Pancreas (tissue), 10 donors: ENCODE measurements at regions not wholly inside any gene's neighbourhood (a gene's known extent, or its start where the extent isn't known, plus 50 kb on each side); places are given as distances from the start of the nearest gene placed in this dataset.
A peak's percentile ranks its signal among the peaks of the same experiment; 100 is the strongest.

ENCODE experiments used
- ATAC-seq, 4 donors: fragments of 200-7000 bp; cut with Tn5 transposase; one replicate each; pipeline versions ENCODE4 v1.8.0 to v1.9.1; 2020; ENCODE audit warnings: mild to moderate bottlenecking in 4 of 4, moderate library complexity in 4 of 4
- DNase-seq, 6 donors: peaks; one replicate each; pipeline ENCODE4 v3.0.0-alpha.2; 2020
- FAIRE-seq: peaks from 2 replicates; lab custom pipeline; 2012; peaks lifted over from hg19 to GRCh38; lab: Jason Lieb, UNC
- H3K27ac ChIP-seq, 4 donors: fragments of 200-600 bp; sonication (generic); 1 replicate in 3 of 4; 2 replicates in 1 of 4; pipeline versions ENCODE4 v1.5.0 to v1.8.0; 2020
- H3K27me3 ChIP-seq, 4 donors: fragments of 200-600 bp; one replicate each; pipeline ENCODE4 v1.8.0; 2021
- H3K36me3 ChIP-seq, 3 donors: fragments of 200-600 bp; sonication (generic) in 1 of 3; one replicate each; pipeline versions ENCODE4 v1.5.0 to v1.8.0; 2020 to 2021
- H3K4me1 ChIP-seq, 3 donors: fragments of 200-600 bp; one replicate each; pipeline ENCODE4 v1.8.0; 2021
- H3K4me3 ChIP-seq, 4 donors: fragments of 200-600 bp; sonication (generic) in 2 of 4; one replicate each; pipeline versions ENCODE4 v1.5.0 to v1.8.0; 2020 to 2021
- H3K9me3 ChIP-seq, 4 donors: fragments of 200-600 bp; one replicate each; pipeline ENCODE4 v1.8.0; 2021
- WGBS, 2 donors: extraction: QIAGEN DNeasy Blood & Tissue Kit; methylation state at CpG; one replicate each; pipeline ENCODE4 v1.1.7; 2013; 5-methylcytosine and 5-hydroxymethylcytosine counted together
- intact Hi-C, 3 donors: fragments of 100-400 bp; cut with DNase I; formaldehyde crosslinking; loops; one replicate each; pipeline versions ENCODE4 v1.11.1 to v1.14.2; 2022
- TF ChIP-seq, protein P1 (sequence below), 4 donors: fragments of 200-600 bp; sonication (generic) in 3 of 4; IDR thresholded peaks; one replicate each; pipeline versions ENCODE4 v1.5.0 to v1.8.0; 2021; ENCODE audit warnings: antibody characterized with exemption in 4 of 4
- donor health status: healthy with polysubstance abuse.
- donor health status: DM: no; HTN: no; CAD: no; lungs with moderate emphysema.
- donor health status: DM: no; HTN: no; CAD: no.
- donor health status: control.
- donor health status: control.
- donor health status: Bipolar disorder and iron deficiency.
- donor health status: DM: yes; HTN: yes; CAD: no.
- donor health status: DM: no; HTN: no; CAD: no.
- donor health status: DM: no; HTN: no; CAD: no.
- donor health status: DM: yes; HTN: yes; CAD: no.

- FAIRE-seq, result no peak
- TF ChIP-seq, protein P1, sequence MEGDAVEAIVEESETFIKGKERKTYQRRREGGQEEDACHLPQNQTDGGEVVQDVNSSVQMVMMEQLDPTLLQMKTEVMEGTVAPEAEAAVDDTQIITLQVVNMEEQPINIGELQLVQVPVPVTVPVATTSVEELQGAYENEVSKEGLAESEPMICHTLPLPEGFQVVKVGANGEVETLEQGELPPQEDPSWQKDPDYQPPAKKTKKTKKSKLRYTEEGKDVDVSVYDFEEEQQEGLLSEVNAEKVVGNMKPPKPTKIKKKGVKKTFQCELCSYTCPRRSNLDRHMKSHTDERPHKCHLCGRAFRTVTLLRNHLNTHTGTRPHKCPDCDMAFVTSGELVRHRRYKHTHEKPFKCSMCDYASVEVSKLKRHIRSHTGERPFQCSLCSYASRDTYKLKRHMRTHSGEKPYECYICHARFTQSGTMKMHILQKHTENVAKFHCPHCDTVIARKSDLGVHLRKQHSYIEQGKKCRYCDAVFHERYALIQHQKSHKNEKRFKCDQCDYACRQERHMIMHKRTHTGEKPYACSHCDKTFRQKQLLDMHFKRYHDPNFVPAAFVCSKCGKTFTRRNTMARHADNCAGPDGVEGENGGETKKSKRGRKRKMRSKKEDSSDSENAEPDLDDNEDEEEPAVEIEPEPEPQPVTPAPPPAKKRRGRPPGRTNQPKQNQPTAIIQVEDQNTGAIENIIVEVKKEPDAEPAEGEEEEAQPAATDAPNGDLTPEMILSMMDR (IDR thresholded peaks at IDR 0.05), result no peak
- Histone ChIP-seq H3K36me3 (no peaks in the 10 kb centered on the region), H3K4me3 (peak overlapping the region in 3 of 4 donors; percentile 34 to 47 (median 35)), H3K27me3 (no peaks in the 10 kb centered on the region), H3K9me3 (no peaks in the 10 kb centered on the region), H3K4me1 (peaks cover 0 to 25% (median 8%) of the 10 kb centered on the region in 3 donors), H3K27ac (peak overlapping the region; percentile 47 to 84 (median 71))
- WGBS, 2 donors, result 32 to 35% methylated on average over 4 of the region's 4 CpGs
- DNase-seq, result no peak
- intact Hi-C loops, result no loop called here
- peak; percentile 53 to 63 (median 56) for ATAC-seq
Observed at GRCh38 chr12:25054076-25054782, 105.3 kb upstream of the BCAT1 start.

GRCh38 chr12:25052914-25053211 is 104.0 kb upstream of the BCAT1 start:
- H3K27me3 ChIP-seq, result no peaks in the 10 kb centered on the region
- peaks cover 0 to 25% (median 3%) of the 10 kb centered on the region in 3 donors for H3K4me1 ChIP-seq
- no peaks in the 10 kb centered on the region for H3K36me3 ChIP-seq
- peak; percentile 10 to 36 (median 26) for ATAC-seq
- intact Hi-C loops, result no loop called here
- WGBS, 2 donors, result 16 to 21% methylated on average over 1 of the region's 1 CpG
- DNase-seq, result no peak
- FAIRE-seq, result no peak
- no peaks in the 10 kb centered on the region for H3K9me3 ChIP-seq
- peak overlapping the region; percentile 21 to 84 (median 71) for H3K27ac ChIP-seq
- TF ChIP-seq, protein P1 (IDR thresholded peaks at IDR 0.05), result no peak
- peak overlapping the region; percentile 11 to 47 (median 34) for H3K4me3 ChIP-seq

DNA sequence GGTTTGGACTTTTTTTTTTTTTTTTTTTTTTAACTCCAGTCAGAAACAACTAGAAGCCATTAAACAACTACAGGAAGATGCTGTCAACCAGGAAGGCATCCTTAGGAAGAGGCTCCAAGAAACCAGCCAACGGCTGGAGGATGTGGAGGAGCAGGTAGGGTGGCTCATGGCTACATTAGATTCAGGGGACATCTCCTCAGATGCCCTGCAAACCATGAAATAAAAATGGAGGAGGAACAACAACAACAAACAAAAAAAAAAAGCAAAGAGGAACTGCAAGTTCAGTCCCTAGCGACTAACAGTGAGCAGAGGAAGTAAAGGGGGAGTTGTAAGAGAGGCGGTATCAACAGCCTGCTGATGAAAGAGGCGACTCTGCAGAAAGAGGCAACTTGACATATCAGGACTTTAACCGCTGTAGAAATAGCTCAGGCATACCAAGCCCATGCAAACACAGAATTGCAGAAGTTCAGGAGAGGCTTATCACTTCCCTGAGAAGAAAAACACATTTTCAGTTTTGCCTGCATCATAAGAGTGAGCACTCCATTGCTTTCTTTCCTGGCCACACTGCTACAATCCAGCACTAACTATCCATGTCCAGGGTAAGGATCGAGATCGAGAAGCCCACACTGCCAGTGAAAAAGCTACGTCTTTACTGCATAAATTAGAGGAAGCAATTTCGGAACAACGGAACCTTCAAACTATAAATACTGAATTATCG is 103.5 kb upstream of the BCAT1 start:
- Histone ChIP-seq H3K27me3 (no peaks in the 10 kb centered on the region), H3K27ac (peak overlapping the region; percentile 21 to 84 (median 71)), H3K4me1 (peaks cover 0 to 22% (median 0%) of the 10 kb centered on the region in 3 donors), H3K36me3 (no peaks in the 10 kb centered on the region), H3K4me3 (peak overlapping the region; percentile 11 to 47 (median 34)), H3K9me3 (no peaks in the 10 kb centered on the region)
- WGBS, 2 donors, result 12 to 21% methylated on average over 11 of the region's 11 CpGs
- peak in 2 of 6 donors; percentile 17 to 42 for DNase-seq
- no peak for FAIRE-seq
- intact Hi-C loops, result no loop called here
- ATAC-seq, result peak; percentile 42 to 79 (median 72)
- TF ChIP-seq, protein P1 (IDR thresholded peaks at IDR 0.05), result no peak

GRCh38 chr12:25051656-25052195 is 102.8 kb upstream of the BCAT1 start:
- intact Hi-C loops, result no loop called here
- WGBS, 2 donors, result 44 to 49% methylated on average over 5 of the region's 5 CpGs
- Histone ChIP-seq H3K9me3 (no peaks in the 10 kb centered on the region), H3K4me3 (peak overlapping the region in 2 of 4 donors; percentile 34 to 47), H3K36me3 (no peaks in the 10 kb centered on the region), H3K27me3 (no peaks in the 10 kb centered on the region), H3K4me1 (peaks cover 0 to 19% (median 0%) of the 10 kb centered on the region in 3 donors), H3K27ac (peak overlapping the region in 2 of 4 donors; percentile 75 to 84)
- TF ChIP-seq, protein P1 (IDR thresholded peaks at IDR 0.05), result no peak
- FAIRE-seq (no peak), DNase-seq (no peak), ATAC-seq (peak in 3 of 4 donors; percentile 2 to 20 (median 7))
